Stimulated activated CD4-positive, alpha-beta T cell treated with anti-CD3 and anti-CD28 coated beads, Interleukin-4, amount 100 ng/mL, for 48 hours (primary cell): ENCODE measurements at regions not wholly inside any gene's neighbourhood (a gene's known extent, or its start where the extent isn't known, plus 50 kb on each side); places are given as distances from the start of the nearest gene placed in this dataset.
A peak's percentile ranks its signal among the peaks of the same experiment; 100 is the strongest.

Experiments
- DNase-seq, 2 donors: peaks; one replicate each; pipeline ENCODE4 v3.0.0-alpha.2; 2020; ENCODE audit warnings: low read depth in 2 of 2

DNA sequence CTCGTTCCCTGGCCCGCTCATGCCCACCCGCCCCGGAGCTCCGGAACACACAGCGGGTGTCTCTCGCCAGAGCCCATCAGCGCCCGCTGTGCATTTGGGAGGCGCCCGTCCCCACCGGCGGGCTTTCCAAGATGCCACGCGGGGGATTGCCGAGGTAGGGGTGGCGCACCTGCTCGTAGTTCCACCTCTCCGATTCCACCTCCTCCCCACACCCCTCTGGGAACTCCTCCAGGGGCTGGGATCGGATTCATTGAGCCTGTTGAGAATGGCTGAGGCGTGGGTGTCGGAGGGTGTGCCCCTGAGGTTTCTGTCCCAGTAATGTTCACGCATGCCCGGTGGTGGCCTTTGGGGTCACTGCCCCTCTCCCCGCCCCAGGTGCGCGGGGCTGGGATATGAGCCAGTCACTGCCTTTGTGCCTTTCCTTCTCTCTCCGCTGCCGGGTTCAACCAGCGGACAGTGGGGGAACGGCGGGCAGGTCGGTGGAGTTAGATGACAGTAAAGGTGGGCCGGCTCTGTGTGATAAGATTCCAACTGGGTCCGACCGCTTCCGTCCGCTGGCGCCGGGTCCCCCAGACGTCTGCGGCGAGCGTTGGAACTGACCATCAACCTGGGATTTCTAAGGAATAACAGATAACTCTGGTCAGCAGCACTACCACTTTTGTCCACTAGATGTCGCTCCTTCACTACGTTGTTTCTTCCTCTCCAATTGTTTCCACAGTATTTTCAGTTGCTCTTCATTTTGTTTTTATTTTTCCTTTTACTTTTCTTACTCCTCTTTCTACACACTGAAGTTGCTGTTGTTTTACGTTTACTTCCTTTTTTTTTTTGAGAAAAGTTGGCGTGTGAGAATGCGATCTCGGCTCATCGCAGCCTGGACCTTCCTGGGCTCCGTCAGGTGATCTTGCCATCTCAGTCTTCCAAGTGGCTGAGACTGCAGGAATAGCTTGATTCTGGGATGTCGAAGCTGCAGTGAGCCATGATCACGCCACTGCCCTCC, 178.1 kb upstream of the ALG10B start:
- DNase-seq = peak; percentile 47 to 65

DNA sequence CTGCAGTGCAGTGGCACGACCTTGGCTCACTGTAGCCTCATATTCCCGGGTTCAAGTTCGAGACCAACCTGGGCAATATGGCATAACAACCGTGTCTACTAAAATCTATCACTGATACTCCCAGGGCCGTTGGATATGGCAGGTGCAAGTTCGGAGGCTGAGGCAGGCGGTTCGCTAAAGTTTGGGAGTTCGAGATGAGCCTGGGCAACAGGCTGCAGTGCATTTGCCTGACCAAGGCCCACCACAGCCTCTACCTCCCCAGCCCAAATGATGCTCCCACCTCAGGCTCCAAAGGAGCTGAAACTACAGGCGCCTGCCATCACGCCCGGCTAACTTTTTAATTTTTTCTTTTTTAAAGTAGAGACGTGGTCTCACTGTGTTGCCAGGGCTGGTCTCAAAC, 177.1 kb upstream of the ALG10B start:
- no peak for DNase-seq

DNA sequence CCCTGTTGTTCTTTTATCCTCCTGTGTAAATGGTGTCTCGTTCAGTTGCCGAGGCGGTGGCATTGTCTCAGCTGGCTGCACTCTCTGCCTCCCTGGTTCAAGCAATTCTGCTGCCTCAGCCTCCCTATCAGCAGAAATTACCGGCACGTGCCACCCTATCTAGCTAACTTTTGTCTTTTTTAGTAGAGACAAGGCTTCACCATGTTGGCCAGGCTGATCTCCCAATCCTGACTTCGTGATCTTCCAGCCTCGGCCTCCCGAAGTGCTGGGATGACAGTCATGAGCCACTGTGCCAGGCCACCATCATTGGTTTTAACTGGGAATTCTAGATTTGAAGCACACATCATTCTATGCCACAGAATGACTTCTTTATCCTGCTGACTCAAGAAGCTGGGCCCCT, 175.3 kb upstream of the ALG10B start:
- no peak for DNase-seq

DNA sequence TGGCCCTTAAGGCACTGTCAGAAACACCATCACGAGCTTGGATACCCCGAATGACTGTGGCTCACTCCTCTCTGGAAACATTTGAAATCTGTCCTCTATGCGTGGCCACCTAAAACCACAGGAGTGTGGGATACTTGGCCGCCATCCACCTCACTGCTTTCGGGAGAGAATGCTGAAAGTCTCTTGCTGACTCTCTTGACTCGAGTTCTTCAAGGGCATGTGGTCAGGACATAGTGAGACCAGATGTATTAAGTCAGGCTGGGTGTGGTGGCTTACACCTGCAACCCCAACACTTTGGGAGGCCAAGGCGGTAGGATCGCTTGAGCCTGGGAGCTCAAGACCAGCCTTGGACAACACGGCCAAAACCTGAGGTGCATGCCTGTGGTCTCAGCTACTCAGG, 174.7 kb upstream of the ALG10B start:
- no peak for DNase-seq

DNA sequence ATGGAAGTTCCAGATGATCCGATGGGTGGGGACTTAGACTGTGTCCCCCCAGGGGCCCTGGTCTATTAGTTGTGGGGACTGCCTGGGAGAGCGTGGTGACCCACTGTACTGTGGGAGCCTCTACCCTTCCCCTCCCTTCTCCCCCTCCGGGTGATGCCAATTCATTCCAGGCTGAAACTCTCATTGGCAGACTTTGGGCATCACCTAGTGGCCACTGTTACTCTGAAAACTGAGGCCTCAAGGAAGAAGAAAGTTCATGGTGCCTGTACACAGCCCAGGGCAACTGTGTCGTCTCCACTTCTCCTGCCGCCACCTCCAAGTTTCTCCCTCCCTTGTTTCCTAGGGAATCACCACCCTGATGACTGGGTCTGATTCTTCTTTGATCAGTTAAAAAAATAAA, 173.6 kb upstream of the ALG10B start:
- no peak for DNase-seq

DNA sequence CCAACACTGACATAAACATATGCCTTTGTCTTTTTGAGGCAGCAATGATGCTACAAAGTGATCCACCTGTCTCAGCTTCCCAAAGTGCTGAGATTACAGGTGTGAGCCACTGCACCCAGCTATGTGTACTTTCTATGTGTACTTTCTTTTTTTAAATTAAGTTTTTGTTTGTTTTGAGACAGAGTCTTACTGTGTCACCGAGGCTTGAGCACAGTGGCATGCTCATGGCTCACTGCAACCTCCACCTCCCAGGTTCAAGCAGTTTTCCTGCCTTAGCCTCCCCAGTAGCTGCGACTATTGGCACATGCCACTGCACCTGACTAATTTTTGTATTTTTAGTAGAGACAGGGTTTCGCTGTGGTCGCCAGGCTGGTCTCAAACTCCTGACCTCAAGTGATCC, 172.5 kb upstream of the ALG10B start:
- no peak for DNase-seq

DNA sequence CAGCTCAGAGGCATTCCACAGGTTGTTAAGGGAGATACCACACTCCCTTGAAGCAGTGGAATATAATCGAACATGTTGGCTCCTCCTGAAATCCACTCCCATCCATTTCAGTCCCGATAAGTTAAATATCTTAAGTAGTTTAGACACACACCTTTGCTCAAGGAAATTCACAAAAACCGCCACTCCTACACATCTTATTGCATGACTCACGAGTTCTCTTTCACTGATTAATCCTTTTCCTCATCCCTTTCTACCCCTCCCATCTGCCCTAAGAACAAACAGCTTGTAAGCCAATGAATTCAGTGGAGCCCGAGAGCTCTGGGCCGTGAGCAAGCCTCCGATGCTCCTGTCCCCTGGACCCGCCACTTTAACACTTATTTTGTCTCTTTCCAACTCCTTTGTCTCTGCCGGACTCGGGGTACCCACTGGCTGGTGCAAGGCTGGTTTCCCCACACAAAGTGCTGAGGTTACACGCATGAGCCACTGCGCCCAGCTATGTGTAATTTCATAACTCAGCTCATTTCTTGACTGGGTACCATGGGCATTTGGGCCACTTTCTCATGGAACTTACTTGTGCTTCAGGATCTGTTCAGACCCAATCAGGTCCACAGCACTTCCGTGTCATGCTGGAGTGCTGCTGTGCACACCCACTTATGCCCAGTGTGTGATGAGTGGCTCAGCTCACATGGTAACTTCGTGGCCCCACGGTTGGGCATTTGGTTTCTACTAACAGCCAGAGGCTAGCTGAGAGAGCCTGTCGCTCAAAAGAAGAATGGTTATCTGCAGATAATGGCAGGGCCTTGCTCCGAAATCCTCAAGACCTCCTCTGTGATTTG, 171.8 kb upstream of the ALG10B start:
- DNase-seq = no peak

DNA sequence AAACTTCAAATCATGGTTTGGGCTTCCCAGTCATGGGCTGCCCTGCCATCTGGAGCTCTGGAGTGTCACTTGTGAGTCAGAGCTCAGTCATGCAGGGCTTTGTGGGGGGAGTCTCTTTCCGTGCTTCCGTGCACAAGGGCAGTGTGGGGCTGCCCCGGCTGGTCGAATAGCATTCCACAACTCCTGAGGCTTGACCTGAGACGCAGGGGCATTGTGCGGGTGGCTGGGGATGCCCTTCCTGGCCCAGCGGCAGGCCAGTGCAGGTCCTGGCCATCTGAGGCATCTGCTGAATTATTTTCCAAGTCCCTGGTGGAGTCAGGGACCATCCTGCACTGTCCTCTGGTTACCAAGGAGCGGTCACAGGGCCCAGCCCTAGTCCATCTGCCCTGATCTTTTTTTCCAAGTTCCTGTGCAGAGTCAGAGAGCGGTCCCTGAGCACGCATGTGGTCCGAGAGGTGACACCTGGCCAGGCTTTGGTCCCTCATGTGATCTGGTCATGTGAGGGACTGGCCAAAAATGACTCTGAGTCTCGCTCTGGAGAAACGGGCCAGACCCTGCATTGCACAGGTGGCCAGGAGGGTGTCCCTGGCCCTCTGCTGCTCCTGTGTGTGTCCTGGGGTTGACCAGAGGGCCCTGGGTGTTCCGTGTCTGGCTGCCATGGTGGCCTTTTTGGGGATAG, 167.0 kb upstream of the ALG10B start:
- DNase-seq = no peak

DNA sequence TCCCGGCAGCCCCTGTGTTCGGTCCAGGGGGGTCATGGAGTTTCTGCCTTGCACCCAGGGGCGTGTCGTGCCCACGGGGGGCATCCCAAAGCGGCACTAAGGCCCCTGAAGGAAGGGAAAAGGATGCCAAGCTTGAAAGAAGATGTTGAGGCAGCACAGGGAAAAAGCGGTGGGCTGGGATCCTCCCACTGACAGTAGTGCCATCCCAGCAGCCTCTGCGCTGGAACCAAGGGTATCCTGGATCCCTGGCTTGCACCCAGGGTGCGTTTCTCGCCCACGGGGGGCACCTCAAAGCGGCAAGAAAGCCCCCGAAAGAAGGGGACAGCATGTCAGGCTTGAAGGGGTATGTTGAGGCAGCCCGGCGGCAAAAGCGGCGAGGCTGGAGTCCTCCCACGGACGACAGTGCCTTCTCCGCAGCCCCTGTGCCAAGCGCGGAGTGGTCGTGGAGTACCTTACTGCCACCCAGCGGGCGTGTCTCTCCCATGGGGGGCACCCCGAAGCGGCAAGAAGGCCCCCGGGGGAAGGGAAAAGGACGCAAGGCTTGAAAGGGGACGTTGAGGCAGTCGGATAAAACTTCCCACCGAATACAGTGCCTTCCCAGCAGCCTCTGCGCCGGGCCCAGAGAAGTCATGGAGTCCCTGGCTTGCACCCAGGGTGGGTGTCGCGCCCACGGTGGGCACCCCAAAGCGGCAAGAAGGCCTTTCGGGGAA, 164.4 kb upstream of the ALG10B start:
- no peak for DNase-seq

DNA sequence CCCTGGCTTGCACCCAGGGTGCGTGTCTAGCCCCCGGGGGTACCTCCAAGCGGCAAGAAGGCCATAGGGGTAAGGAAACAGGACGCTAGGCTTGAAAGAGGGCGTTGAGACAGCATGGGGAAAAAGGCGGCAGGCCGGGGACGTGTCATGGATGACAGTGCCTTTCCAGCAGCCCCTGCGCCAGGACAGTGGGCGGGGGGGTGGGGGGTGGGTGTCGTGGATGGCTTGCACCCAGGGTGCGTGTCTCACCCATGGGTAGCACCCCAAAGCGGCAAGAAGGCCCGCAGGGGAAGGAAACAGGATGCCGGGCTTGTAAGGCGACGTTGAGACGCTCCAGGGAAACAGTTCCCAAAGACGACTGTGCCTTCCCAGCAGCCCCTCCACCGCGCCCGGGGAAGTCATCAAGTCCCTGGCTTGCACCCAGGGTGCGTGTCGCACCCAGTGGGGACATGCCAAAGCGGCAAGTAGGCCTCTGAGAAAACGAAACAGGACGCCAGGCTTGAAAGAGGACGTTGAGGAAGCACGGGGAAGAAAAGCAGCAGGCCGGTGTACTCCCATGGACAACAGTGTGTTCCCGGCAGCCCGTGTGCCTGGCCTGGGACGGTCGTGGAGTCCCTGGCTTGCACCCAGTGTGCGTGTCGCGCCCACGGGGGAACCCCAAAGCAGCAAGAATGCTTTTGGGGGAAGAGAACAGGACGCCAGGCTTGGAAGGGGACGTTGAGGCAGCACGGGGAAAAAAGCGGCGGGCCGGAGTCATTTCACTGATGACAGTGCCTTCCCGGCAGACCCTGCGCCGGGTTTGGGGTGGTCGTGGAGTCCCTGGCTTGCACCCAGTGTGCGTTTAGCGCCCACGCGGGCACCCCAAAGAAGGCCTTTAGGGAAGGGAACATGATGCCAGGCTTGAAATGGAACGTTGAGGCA, 163.5 kb upstream of the ALG10B start:
- no peak for DNase-seq

DNA sequence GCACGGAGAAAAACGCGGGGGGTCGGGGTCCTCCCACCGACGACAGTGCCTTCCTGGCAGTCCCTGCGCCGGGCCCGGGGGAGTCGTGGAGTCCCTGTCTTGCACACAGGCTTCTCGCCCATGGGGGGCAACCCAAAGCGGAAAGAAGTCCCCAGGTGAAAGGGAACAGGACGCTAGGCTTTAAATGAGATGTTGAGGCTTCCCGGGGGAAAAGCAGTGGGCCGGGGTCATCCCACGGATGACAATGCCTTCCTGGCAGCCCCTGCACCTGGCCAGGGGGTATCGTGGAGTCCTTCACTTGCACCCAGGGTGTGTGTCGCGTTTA, 162.9 kb upstream of the ALG10B start:
- no peak for DNase-seq

DNA sequence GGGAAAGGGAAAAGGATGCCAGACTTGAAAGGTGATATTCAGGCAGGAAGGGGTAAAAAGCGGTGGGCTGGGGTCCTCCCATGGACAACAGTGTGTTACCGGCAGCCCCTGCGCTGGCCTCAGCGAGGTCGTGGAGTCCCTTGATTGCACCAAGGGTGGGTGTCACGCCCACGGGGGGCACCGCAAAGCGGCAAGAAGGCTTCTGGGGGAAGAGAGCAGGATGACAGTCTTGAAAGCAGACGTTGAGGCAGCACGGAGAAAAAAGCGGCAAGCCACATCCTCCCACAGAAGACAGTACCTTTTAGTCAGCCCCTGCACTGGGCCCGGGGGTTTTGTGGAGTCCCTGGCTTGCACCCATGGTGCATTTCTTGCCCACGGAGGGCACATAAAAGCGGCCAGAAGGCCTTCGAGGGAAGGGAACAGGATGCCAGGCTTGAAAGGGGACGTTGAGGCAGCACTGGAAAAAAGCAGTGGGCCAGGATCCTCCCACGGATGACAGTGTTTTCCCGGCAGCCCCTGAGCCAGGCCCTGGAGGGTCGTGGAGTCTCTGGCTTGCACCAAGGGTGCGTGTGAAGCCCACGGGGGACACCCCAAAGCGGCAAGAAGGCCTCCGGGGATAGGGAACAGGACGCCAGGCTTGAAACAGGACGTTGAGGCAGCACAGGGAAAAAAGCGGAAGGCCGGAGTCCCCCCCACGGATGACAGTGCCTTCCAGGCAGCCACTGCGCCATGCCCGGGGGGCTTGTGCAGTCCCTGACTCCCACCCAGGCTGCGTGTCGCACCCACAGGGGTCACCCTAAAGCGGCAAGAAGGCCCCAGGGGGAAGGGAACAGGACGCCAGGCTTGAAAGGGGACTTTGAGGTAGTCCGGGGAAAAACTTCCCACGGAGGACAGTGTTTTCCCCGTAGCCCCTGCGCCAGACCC, 162.2 kb upstream of the ALG10B start:
- no peak for DNase-seq

DNA sequence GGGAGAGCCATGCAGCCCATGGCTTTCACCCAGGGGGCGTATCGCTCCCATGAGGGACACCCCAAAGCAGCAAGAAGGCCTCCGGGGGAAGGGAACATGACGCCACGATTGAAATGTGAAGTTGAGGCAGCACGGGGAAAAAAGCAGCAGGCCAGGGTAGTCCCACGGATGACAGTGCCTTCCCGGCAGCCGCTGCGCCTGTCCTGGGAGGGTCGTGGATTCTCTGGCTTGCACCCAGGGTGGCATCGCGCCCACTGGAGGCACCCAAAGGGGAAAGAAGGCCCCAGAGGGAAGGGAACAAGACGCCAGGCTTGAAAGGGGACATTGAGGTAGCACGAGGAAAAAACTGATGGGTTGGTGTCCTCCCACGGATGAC, 161.6 kb upstream of the ALG10B start:
- DNase-seq = no peak

DNA sequence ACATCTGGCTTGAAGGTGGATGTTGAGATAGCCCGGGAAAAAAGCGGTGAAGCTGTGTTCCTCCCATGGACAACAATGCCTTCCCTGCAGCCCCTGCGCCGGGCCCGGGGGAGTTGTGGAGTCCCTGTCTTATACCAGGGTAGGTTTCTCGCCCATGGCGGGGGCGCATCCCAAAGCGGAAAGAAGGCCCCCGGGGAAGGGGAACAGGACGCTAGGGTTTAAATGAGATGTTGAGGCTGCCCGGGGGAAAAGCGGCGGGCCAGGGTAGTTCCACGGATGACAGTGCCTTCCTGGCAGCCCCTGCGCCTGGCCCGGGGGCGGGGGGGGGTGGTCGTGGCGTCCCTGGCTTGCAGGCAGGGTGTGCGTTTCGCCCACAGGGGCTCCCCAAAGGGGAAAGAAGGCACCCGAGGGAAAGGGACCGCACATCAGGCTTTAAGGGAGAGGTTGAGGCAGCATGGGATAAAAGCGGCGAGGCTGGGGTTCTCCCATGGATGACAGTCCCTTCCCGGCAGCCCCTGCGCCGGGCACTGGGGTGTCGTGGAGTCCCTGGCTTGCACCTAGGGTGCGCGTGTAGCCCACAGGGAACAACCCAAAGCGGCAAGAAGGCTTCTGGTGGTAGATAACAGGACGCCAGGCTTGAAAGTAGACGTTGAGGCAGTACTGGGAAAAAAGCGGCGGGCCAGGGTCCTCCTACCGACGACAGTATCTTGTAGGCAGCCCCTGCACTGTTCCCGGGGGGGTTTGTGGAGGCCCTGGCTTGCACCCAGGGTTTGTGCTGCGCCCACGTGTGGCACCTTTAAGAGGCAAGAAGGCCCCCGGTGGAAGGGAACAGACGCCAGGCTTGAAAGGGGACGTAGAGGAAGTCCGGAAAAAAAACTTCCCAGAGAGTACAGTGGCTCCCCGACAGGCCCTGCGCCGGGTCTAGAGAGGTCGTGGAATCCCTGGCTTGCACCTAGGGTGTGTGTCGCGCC, 160.8 kb upstream of the ALG10B start:
- DNase-seq = no peak

DNA sequence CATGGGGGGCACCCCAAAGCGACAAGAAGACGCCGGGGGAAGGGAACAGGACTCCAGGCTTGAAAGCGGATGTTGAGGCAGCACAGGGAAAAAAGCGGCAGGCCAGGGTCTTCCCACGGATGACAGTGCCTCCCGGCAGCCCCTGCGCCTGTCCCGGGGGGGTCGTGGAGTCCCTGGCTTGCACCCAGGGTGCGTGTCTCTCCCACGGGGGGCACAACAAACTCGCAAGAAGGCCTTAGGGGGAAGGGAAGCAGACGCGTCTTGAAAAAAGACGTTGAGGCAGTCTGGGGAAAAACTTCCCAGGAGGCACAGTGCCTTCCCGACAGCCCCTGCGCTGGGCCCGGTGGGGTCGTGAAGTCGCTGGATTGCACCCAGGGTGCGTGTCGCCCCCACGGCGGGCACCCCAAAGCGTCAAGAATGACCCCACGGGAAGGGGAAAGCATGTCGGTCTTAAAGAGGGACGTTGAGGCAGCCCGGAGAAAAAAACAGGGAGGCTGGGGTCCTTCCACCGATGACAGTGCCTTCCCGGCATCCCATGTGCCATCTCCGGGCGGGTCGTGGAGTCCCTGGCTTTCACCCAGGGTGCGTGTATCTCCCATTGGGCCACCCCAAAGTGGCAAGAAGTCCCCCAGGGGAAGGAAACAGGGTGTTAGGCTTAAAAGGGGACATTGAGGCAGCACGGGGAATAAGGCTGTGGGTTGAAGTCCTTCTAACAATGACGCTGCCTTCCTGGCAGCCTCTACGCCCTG, 159.9 kb upstream of the ALG10B start:
- no peak for DNase-seq

DNA sequence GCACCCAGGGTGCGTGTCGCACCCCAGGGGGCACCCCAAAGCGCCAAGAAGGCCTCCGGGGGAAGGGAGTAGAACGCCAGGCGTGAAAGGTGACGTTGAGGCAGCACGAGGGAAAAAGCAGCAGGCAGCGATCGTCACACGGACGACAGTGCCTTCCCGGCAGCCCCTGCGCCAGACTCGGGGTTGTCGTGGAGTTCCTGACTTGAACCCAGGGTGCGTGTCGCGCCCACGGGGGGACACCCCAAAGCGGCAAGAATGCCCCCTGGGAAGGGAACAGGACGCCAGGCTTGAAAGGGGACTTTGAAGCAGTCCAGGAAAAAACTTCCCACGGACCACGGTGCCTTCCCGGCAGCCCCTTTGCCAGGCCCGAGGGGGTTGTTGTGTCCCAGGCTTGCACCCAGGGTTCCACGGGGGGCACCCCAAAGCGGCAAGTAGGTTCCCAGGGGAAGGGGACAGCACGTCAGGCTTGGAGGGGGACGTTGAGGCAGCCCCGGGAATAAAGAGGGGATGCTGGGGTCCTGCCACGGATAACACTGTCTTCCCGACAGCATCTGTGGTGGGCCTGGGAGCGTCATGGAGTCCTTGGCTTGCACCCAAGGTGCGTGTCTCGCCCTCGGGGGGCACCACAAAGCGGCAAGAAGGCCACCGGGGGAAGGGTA, 159.2 kb upstream of the ALG10B start:
- DNase-seq = no peak

DNA sequence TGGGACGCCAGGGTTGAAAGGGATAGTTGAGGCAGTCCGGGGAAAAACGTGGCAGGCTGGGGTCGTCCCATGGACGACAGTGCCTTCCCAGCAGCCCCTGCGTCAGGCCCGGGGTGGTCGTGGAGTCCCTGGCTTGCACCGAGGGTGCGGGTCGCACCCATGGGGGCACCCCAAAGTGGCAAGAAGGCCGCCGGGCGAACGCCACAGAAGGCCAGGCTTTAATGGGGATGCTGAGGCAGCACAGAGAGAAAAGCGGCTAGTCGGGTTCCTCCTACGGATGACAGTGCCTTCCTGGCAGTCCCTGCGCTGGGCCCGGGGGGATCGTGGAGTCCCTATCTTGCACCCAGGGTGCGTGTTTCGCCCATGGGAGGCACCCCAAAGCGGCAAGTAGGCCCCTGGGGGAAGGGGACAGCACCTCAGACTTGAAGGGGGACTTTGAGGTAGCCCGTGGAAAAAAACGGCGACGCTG, 158.6 kb upstream of the ALG10B start:
- DNase-seq = no peak
